ENCODE measurements at regions not wholly inside any gene's neighbourhood (a gene's known extent, or its start where the extent isn't known, plus 50 kb on each side); places are given as distances from the start of the nearest gene placed in this dataset.

DNA sequence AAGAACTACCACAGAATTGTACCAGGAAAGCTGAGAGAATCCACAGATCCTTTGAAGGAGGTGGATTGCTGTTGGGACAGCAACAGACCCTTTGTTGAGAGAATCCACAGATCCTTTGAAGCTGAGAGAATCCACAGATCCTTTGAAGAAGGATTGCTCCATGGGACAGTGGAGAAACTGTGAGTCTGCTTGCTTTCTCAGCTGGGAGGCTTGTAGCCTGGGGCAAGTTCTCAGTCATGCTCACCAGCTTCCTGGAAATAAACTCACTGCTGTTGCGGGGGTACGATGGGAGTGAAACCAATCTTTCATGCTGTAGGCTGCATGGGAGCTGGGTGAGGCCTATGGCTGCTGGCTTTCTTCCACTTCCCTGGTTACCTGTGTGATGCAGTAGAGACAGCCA lies 106.3 kb downstream of the C7orf25 start:
- Histone ChIP-seq H3K4me2 (ENCODE audit: low read length) (no peak overlapping the region), H3K4me3 (replicated peaks in 1 of 2; ENCODE audit: low read depth in 1 of 2, low read length in 2 of 2) (no peak overlapping the region), H3K79me2 (ENCODE audit: insufficient read depth, low read length) (no peaks in the 10 kb centered on the region), H3K9ac (ENCODE audit: low read length) (no peak overlapping the region), H2AFZ (ENCODE audit: low read depth, low read length, poor library complexity, severe bottlenecking) (no peak overlapping the region), H3K27ac (ENCODE audit: low read depth, low read length) (no peak overlapping the region), H3K27me3 (ENCODE audit: insufficient read depth, low read length) (no peaks in the 10 kb centered on the region), H3K9me3 (ENCODE audit: control insufficient read depth in 1 of 2, insufficient read depth in 1 of 2, low read depth in 1 of 2, low read length in 2 of 2) (no peaks in the 10 kb centered on the region), H3K36me3 (ENCODE audit: control insufficient read depth in 1 of 2, insufficient read depth in 2 of 2, low read length in 2 of 2) (no peaks in the 10 kb centered on the region), H4K20me1 (ENCODE audit: insufficient read depth) (no peaks in the 10 kb centered on the region), H3K9me2 (ENCODE audit: insufficient read depth) (no peaks in the 10 kb centered on the region), H3K4me1 (ENCODE audit: control insufficient read depth in 1 of 2, insufficient read depth in 2 of 2, low read length in 2 of 2) (no peaks in the 10 kb centered on the region)
- intact Hi-C loops (cut with micrococcal nuclease), result no loop called here
- no peak for ATAC-seq
- TF ChIP-seq JUND (IDR thresholded peaks at IDR 0.05) (no peak), TCF7L2 (IDR thresholded peaks at IDR 0.05; ENCODE audit: borderline replicate concordance, extremely low read depth, insufficient read depth, insufficient read length) (no peak), CTCF (IDR thresholded peaks at IDR 0.05 in 2 of 3, conservative IDR thresholded peaks at IDR 0.05 in 1 of 3; ENCODE audit: borderline replicate concordance in 1 of 3, insufficient read depth in 1 of 3, low read depth in 2 of 3, low read length in 2 of 3) (no peak), SRF (IDR thresholded peaks at IDR 0.05; ENCODE audit: low read depth) (no peak), REST (IDR thresholded peaks at IDR 0.05; ENCODE audit: low read depth) (no peak), EZH2phosphoT487 (IDR thresholded peaks at IDR 0.05; ENCODE audit: borderline replicate concordance) (no peak), CBX3 (IDR thresholded peaks at IDR 0.05; ENCODE audit: low read depth) (no peak), EZH2 (IDR thresholded peaks at IDR 0.05) (no peak)
- RAD21 ChIA-PET (ENCODE audit: low non-redundant PET in 1 of 2, low total read pairs in 2 of 2, uncharacterized antibody in 2 of 2, unreplicated experiment in 2 of 2), result no interaction called here
- BruUV-seq (replicated peaks), result no TSS peak
- no peak for DNase-seq (ENCODE audit: low read depth, low spot score)
- POLR2A ChIA-PET, result no interaction called here
- CTCF ChIA-PET, result no interaction called here
